ENCODE measurements at regions not wholly inside any gene's neighbourhood (a gene's known extent, or its start where the extent isn't known, plus 50 kb on each side); places are given as distances from the start of the nearest gene placed in this dataset.

DNA sequence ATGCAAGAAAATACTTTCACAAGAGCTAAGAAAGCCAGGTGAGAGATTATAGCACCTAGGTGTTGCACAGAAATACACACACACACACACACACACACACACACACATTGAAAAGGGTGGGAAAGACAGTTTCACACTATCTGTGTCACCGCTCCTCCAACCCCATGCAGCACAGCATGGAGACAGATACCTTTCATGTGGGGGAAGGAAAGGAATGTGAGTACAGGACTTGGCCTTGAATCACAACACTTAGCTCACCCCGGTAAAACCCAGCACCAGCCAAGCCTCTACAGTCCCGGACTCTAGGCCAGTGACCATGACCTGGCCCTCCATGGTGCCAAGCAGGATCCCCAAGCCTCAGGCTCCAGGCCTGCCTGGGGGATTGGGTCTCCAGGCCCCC lies 462.0 kb upstream of the SPRY2 start:
- H3K4me3 ChIP-seq (ENCODE audit: low read depth, low read length), result no peak overlapping the region
- TF ChIP-seq, protein P1, sequence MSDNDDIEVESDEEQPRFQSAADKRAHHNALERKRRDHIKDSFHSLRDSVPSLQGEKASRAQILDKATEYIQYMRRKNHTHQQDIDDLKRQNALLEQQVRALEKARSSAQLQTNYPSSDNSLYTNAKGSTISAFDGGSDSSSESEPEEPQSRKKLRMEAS (IDR thresholded peaks at IDR 0.05; ENCODE audit: low read depth, low read length), result no peak
- TF ChIP-seq POLR2A (IDR thresholded peaks at IDR 0.05; ENCODE audit: extremely low read depth, insufficient read length) (no peak), MYC (IDR thresholded peaks at IDR 0.05; ENCODE audit: low read depth, low read length) (no peak)
- TF ChIP-seq, protein P2, sequence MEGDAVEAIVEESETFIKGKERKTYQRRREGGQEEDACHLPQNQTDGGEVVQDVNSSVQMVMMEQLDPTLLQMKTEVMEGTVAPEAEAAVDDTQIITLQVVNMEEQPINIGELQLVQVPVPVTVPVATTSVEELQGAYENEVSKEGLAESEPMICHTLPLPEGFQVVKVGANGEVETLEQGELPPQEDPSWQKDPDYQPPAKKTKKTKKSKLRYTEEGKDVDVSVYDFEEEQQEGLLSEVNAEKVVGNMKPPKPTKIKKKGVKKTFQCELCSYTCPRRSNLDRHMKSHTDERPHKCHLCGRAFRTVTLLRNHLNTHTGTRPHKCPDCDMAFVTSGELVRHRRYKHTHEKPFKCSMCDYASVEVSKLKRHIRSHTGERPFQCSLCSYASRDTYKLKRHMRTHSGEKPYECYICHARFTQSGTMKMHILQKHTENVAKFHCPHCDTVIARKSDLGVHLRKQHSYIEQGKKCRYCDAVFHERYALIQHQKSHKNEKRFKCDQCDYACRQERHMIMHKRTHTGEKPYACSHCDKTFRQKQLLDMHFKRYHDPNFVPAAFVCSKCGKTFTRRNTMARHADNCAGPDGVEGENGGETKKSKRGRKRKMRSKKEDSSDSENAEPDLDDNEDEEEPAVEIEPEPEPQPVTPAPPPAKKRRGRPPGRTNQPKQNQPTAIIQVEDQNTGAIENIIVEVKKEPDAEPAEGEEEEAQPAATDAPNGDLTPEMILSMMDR (IDR thresholded peaks at IDR 0.05; ENCODE audit: low read depth, low read length), result no peak
- no peak for DNase-seq (ENCODE audit: low read depth)

DNA sequence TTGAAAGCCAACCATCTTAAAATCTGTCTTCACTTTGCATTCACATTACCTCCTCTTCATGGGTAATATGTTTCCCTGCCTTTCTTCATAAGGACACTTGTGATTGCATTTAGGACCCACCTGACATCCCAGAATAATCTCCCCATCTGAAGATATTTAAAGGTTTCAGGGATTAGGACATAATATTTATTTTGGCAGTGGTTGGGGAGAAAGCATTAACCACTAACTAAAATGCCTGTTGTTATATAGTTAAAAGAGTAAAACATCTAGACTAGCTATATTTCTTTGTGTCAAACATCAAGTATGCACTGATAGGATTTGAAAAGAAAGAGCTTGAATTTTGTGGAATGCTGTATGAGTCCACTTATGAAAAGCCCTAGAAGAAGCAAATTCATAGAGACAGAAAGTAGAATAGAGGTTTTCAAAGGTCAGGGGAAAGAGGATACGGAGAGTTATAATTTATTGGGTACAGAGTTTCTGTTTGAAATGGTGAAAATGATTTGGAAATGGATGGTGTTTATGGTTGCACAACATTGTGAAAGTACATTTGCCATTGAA lies 457.7 kb upstream of the SPRY2 start:
- DNase-seq (ENCODE audit: low read depth), result no peak
- no peak overlapping the region for H3K4me3 ChIP-seq (ENCODE audit: low read depth, low read length)
- no peak for TF ChIP-seq POLR2A (IDR thresholded peaks at IDR 0.05; ENCODE audit: extremely low read depth, insufficient read length)
- TF ChIP-seq, protein P1 (IDR thresholded peaks at IDR 0.05; ENCODE audit: low read depth, low read length), result no peak

DNA sequence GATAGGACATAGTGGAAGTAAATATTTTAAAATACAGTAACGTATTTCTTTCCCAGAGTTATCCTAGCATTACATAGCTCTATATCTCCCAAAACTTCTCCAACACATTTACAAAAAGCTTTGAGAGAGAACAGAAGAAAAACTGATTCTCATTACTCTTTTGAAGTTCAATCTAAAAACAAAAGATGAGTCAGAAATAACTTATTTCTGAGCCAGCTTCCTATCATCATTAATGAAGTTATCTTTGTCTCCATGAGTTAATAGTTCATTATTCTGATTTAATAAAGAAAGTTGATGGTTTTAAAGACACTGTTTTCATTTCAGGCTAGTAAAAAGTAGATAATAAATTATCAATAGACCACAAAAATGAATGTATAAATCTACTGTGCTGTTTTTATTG lies 446.7 kb upstream of the SPRY2 start:
- no peak overlapping the region for H3K4me3 ChIP-seq (ENCODE audit: low read depth, low read length)
- no peak for DNase-seq (ENCODE audit: low read depth)
- TF ChIP-seq, protein P2 (IDR thresholded peaks at IDR 0.05; ENCODE audit: low read depth, low read length), result no peak
- TF ChIP-seq, protein P1 (IDR thresholded peaks at IDR 0.05; ENCODE audit: low read depth, low read length), result no peak
- no peak for TF ChIP-seq MYC (IDR thresholded peaks at IDR 0.05; ENCODE audit: low read depth, low read length)
- no peak for TF ChIP-seq POLR2A (IDR thresholded peaks at IDR 0.05; ENCODE audit: extremely low read depth, insufficient read length)

DNA sequence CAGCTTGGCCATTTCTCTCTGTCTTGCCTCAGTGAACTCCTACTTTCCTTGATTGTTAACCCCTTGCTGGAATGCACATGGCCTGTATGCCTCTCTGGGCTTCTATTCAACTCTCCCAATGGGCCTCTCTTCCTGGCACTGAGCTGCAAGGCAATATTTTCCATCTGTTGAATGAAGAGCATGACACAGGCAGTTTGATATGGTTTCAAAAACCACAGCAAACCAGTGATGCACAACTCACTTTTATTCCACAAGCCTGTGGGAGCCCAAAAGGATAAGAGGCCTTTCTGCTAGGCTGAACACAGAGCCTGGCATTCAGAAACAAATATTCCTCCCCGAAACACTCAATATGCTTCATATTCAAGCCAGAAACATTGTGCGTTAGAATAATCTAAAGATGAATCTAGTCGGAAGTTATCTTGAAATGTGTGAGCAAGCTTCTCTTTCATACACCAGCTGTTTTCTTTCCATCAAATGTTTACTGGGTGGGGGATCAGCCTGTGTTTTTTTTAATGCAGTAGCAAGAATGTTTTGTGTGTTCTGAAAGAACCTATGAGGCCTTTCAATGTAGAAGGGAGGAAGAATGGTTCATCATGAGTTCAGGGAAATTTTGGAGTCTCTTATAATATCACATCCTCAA lies 443.1 kb upstream of the SPRY2 start:
- DNase-seq (ENCODE audit: low read depth), result no peak
- TF ChIP-seq POLR2A (IDR thresholded peaks at IDR 0.05; ENCODE audit: extremely low read depth, insufficient read length) (no peak), MYC (IDR thresholded peaks at IDR 0.05; ENCODE audit: low read depth, low read length) (no peak)
- TF ChIP-seq, protein P2 (IDR thresholded peaks at IDR 0.05; ENCODE audit: low read depth, low read length), result no peak
- TF ChIP-seq, protein P1 (IDR thresholded peaks at IDR 0.05; ENCODE audit: low read depth, low read length), result no peak
- no peak overlapping the region for H3K4me3 ChIP-seq (ENCODE audit: low read depth, low read length)

DNA sequence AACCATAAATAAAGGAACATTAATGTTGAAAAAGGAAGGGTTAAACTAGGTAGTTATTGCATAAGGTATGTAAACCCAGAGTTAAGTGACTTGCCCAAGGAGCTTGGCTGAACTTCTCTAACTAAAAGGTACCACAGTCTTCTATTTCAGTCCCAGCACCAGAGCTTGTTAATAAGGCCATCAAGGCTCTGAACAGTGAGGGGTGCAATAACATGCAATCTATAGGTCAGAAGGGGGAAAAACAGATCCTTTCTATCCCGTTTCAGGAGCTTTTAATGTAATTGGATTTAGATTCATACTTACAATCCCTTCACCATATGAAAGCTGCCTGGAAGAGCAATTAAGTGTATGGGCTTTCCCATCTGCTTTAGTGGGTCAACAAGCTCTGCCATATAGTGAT lies 441.5 kb upstream of the SPRY2 start:
- TF ChIP-seq, protein P1 (IDR thresholded peaks at IDR 0.05; ENCODE audit: low read depth, low read length), result no peak
- no peak for TF ChIP-seq MYC (IDR thresholded peaks at IDR 0.05; ENCODE audit: low read depth, low read length)
- TF ChIP-seq, protein P2 (IDR thresholded peaks at IDR 0.05; ENCODE audit: low read depth, low read length), result no peak
- TF ChIP-seq POLR2A (IDR thresholded peaks at IDR 0.05; ENCODE audit: extremely low read depth, insufficient read length), result no peak
- no peak overlapping the region for H3K4me3 ChIP-seq (ENCODE audit: low read depth, low read length)
- no peak for DNase-seq (ENCODE audit: low read depth)

DNA sequence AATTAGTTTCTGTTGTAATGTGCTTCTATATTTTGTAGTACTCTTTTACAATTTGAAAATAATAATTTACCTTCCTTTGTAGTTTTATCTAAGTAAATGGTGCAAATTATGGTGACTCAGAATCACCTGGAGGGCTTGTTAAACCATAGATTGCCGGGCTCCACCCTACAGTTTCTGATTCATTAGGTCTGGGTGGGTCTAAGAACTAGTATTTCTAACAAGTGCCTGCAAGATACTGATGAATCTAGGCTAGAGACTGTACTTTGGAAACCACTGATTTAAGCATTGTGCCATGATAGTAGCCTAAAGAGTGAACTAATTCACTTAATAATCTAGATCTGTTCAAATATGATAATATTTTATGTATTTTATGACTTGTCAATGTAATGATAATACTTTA lies 437.4 kb upstream of the SPRY2 start:
- DNase-seq (ENCODE audit: low read depth), result no peak
- TF ChIP-seq, protein P2 (IDR thresholded peaks at IDR 0.05; ENCODE audit: low read depth, low read length), result no peak
- TF ChIP-seq, protein P1 (IDR thresholded peaks at IDR 0.05; ENCODE audit: low read depth, low read length), result no peak
- TF ChIP-seq POLR2A (IDR thresholded peaks at IDR 0.05; ENCODE audit: extremely low read depth, insufficient read length), result no peak
- no peak for TF ChIP-seq MYC (IDR thresholded peaks at IDR 0.05; ENCODE audit: low read depth, low read length)
- no peak overlapping the region for H3K4me3 ChIP-seq (ENCODE audit: low read depth, low read length)
